Esophagus squamous epithelium (tissue), 5 donors: ENCODE measurements at regions not wholly inside any gene's neighbourhood (a gene's known extent, or its start where the extent isn't known, plus 50 kb on each side); places are given as distances from the start of the nearest gene placed in this dataset.

Experiments used
- DNase-seq: peaks from one replicate; lab custom pipeline; 2025; lab: John Stamatoyannopoulos, UW
- H3K27ac ChIP-seq, 4 donors: fragments of 200-600 bp; sonication (generic); one replicate each; pipeline ENCODE4 v1.5.1; 2016 to 2019; ENCODE audit warnings: mild to moderate bottlenecking in 1 of 4
- H3K27me3 ChIP-seq, 4 donors: fragments of 200-600 bp; sonication (generic); 1 replicate in 3 of 4; 2 replicates in 1 of 4; pipeline versions ENCODE4 v1.5.1 to v1.6.0; 2017 to 2021; ENCODE audit warnings: antibody characterized with exemption in 1 of 4
- H3K36me3 ChIP-seq, 3 donors: fragments of 200-600 bp; sonication (generic); one replicate each; pipeline ENCODE4 v1.5.1; 2016 to 2019
- H3K4me1 ChIP-seq, 3 donors: fragments of 200-600 bp; sonication (generic); one replicate each; pipeline ENCODE4 v1.5.1; 2017 to 2019
- H3K4me3 ChIP-seq, 4 donors: fragments of 200-600 bp; sonication (generic); 1 replicate in 3 of 4; 2 replicates in 1 of 4; pipeline ENCODE4 v1.5.1; 2016 to 2019; ENCODE audit warnings: mild to moderate bottlenecking in 2 of 4, moderate library complexity in 1 of 4
- H3K9me3 ChIP-seq, 3 donors: fragments of 200-600 bp; sonication (generic); one replicate each; pipeline ENCODE4 v1.5.1; 2016 to 2019
- POLR2A ChIP-seq, 4 donors: fragments of 450-650 bp; IDR thresholded peaks; one replicate each; pipeline ENCODE4 v1.6.1; 2017; ENCODE audit warnings: antibody characterized with exemption in 4 of 4, mild to moderate bottlenecking in 4 of 4, moderate library complexity in 3 of 4
- WGBS, 2 donors: methylation state at CpG; one replicate each; pipeline ENCODE4 v1.1.5; 2018; 5-methylcytosine and 5-hydroxymethylcytosine counted together
- intact Hi-C: fragments of 100-400 bp; cut with DNase I; formaldehyde crosslinking; loops from one replicate; pipeline ENCODE4 v1.15.0; 2022
- TF ChIP-seq, protein P1 (sequence below), 6 experiments: fragments of 450-650 bp in 4 of 6; fragments of 200-600 bp in 2 of 6; sonication (generic) in 2 of 6; IDR thresholded peaks; one replicate each; pipeline ENCODE4 v1.5.1; 2016 to 2019; ENCODE audit warnings: antibody characterized with exemption in 6 of 6, mild to moderate bottlenecking in 4 of 6, moderate library complexity in 4 of 6
- donor health status: DM: yes; HTN: yes; CAD: no.

DNA sequence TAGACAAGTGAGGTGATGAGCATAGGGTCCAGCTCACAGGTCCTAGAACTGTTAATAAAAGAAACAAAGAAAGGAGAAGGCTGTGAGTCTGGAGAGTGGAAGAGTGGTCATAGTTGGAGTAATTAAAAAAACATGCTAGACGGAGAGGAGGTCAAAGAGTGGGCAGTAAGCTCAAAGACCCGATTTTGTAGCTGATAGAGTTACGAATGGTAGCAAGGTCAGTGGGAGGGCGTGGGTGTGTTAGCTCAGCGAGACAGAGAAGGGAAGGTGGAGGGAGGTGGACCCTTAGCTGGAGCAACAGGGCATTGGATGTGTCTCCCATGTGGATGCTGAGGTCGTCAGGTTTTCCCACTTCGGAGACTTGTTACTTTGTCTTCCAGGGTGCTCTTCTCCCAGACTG lies 431.7 kb downstream of the CDH26 start:
- H3K4me3 ChIP-seq = no peak overlapping the region
- no peaks in the 10 kb centered on the region for H3K27me3 ChIP-seq
- WGBS, 2 donors = 48 to 57% methylated on average over 7 of the region's 7 CpGs
- TF ChIP-seq, protein P1, sequence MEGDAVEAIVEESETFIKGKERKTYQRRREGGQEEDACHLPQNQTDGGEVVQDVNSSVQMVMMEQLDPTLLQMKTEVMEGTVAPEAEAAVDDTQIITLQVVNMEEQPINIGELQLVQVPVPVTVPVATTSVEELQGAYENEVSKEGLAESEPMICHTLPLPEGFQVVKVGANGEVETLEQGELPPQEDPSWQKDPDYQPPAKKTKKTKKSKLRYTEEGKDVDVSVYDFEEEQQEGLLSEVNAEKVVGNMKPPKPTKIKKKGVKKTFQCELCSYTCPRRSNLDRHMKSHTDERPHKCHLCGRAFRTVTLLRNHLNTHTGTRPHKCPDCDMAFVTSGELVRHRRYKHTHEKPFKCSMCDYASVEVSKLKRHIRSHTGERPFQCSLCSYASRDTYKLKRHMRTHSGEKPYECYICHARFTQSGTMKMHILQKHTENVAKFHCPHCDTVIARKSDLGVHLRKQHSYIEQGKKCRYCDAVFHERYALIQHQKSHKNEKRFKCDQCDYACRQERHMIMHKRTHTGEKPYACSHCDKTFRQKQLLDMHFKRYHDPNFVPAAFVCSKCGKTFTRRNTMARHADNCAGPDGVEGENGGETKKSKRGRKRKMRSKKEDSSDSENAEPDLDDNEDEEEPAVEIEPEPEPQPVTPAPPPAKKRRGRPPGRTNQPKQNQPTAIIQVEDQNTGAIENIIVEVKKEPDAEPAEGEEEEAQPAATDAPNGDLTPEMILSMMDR (IDR thresholded peaks at IDR 0.05) = no peak
- no peak for TF ChIP-seq POLR2A (IDR thresholded peaks at IDR 0.05)
- H3K36me3 ChIP-seq = no peaks in the 10 kb centered on the region
- H3K9me3 ChIP-seq = no peaks in the 10 kb centered on the region
- H3K27ac ChIP-seq = no peak overlapping the region
- DNase-seq = no peak
- intact Hi-C loops = no loop called here
- H3K4me1 ChIP-seq = no peaks in the 10 kb centered on the region

DNA sequence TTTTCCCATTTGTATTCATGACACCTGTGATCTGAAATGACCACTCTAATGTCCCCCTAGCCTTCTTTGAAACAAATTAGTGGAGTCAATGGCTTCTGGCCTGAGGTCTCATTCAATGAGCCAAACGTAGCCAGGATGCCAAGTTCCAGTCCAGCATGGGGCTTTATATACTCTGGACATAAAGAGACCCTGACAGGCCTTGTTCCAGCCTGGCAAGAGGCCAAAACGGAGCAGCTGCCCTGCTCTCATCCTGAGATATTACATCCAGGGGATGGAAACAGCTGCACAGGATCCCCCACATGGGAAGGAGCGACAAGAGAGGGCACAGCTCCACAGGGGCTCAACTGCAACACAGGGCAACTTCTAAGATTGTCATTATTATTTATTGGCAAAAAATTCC lies 437.8 kb downstream of the CDH26 start:
- TF ChIP-seq, protein P1 (IDR thresholded peaks at IDR 0.05) = no peak
- no peak for TF ChIP-seq POLR2A (IDR thresholded peaks at IDR 0.05)
- 11 to 22% methylated on average over 1 to 3 of the region's 3 CpGs for WGBS, 2 donors
- DNase-seq = no peak
- H3K4me1 ChIP-seq = no peaks in the 10 kb centered on the region
- H3K4me3 ChIP-seq = no peak overlapping the region
- H3K9me3 ChIP-seq = peaks cover 0 to 4% (median 0%) of the 10 kb centered on the region in 3 donors
- no peaks in the 10 kb centered on the region for H3K36me3 ChIP-seq
- intact Hi-C loops = no loop called here
- no peak overlapping the region for H3K27ac ChIP-seq
- no peaks in the 10 kb centered on the region for H3K27me3 ChIP-seq

DNA sequence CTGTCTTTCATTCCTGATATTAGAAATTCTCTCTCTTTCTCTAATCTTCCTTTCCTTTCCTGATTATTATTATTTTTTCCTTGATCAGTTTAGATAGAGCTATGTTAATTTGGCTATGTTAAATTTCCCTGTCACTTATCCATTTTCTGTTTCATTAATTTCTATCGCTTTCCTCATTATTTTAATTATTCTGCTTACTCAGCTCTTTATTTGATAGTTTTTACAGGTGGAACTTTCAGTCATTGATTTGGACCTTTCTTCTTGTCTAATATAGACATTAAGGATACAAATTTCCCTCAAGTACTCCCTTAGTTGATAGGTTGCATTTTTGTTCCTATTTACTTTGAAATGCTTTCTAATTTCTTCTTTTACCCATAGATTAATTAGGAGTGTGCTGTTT lies 442.3 kb downstream of the CDH26 start:
- TF ChIP-seq POLR2A (IDR thresholded peaks at IDR 0.05) = no peak
- TF ChIP-seq, protein P1 (IDR thresholded peaks at IDR 0.05) = no peak
- WGBS, 2 donors = 93 to 100% methylated on average over 1 of the region's 1 CpG
- H3K27ac ChIP-seq = no peak overlapping the region

DNA sequence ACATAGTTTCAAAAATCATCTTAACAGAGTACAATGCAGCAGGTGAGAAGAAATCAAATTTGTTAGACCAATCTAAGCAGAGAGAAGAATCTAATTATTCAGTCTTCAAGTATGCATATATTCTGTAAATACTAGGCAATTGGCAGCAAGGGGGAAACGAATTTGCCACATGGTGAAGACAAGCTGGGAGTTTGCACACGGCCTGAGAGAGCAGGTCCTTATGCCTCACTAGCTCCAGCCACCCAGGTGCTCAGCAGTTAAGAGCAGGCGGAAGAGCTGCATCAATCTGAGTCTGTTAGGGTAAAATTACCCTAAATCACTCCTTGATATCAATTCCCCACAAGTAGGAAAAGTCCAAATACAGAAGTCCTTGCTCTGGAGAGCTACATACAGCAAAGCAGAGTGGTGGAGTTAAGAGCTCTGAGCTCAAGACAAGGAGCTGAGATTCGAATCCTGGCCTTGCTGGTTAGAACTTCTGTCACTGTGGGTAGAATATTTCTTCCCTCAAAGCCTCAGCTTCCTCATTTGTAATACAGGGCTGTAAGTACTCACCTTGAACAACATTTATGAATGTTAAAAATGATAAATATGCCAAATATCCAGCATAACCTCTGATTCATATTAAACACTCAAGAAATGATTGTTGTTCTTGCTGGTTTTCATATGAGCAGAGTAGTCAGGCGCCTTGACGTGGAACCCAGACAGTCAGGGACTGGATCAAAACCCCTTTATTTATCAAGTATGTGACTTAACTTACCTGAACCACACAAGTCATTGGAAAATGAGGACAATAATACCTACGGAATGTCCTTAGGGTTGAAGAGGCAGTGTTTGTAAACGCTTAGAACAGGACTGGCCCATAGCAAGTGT lies 444.2 kb downstream of the CDH26 start:
- H3K9me3 ChIP-seq = peaks cover 0 to 4% (median 0%) of the 10 kb centered on the region in 3 donors
- no peak overlapping the region for H3K27ac ChIP-seq
- no peak for TF ChIP-seq POLR2A (IDR thresholded peaks at IDR 0.05)
- TF ChIP-seq, protein P1 (IDR thresholded peaks at IDR 0.05) = no peak
- no peaks in the 10 kb centered on the region for H3K27me3 ChIP-seq
- WGBS, 2 donors = 60 to 65% methylated on average over 8 of the region's 8 CpGs
- H3K4me1 ChIP-seq = no peaks in the 10 kb centered on the region
- H3K36me3 ChIP-seq = no peaks in the 10 kb centered on the region
- no peak for DNase-seq
- intact Hi-C loops = no loop called here
- no peak overlapping the region for H3K4me3 ChIP-seq

More for the DNA sequence above, 442.3 kb downstream of the CDH26 start:
- intact Hi-C loops = no loop called here
- no peaks in the 10 kb centered on the region for H3K27me3 ChIP-seq
- no peaks in the 10 kb centered on the region for H3K4me1 ChIP-seq
- no peaks in the 10 kb centered on the region for H3K36me3 ChIP-seq
- no peak for DNase-seq
- peaks cover 0 to 4% (median 0%) of the 10 kb centered on the region in 3 donors for H3K9me3 ChIP-seq
- no peak overlapping the region for H3K4me3 ChIP-seq

DNA sequence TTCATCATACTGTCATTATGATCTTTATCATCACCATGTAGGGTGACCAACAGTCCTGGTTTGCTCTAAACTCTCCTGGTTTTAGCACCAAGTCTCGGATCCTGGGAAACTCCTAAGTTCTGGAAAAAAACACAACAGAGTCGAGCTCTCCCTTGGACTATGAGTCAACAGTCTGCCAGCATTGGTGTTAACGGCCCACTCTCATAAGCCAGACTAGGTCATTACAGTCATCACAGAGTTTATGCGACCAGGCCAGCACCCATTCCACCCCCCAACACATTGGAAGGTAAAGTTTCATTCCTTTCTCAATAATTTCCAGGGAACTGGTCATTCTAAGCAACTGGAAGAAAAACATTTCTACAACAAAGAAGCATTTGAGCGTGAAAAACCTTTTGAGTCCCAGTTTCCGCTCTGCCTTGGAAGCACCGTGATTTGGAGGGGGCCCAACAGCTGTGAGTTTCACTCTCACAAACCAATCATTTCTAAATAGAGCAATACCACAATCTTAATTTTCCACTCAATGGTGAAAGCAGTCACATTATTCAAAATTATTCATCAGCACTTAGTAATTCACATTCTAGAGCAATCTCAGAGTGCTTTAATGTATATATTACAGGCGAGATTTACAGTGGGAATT lies 445.0 kb downstream of the CDH26 start:
- Histone ChIP-seq H3K27me3 (no peaks in the 10 kb centered on the region), H3K9me3 (peaks cover 0 to 4% (median 0%) of the 10 kb centered on the region in 3 donors), H3K4me3 (no peak overlapping the region), H3K4me1 (no peaks in the 10 kb centered on the region), H3K36me3 (no peaks in the 10 kb centered on the region), H3K27ac (no peak overlapping the region)
- WGBS, 2 donors = 75 to 77% methylated on average over 8 of the region's 8 CpGs
- TF ChIP-seq POLR2A (IDR thresholded peaks at IDR 0.05) = no peak
- TF ChIP-seq, protein P1 (IDR thresholded peaks at IDR 0.05) = no peak
- no peak for DNase-seq
- intact Hi-C loops = no loop called here
